Activated CD8-positive, alpha-beta memory T cell treated with anti-CD3 and anti-CD28 coated beads, Interleukin-2, amount 50 U/mL, for 24 hours (primary cell): ENCODE measurements at regions not wholly inside any gene's neighbourhood (a gene's known extent, or its start where the extent isn't known, plus 50 kb on each side); places are given as distances from the start of the nearest gene placed in this dataset.
"Not testable (repeated sequence)": the region's sequence is repeated elsewhere in the genome, so short reads cannot be mapped to it uniquely, and the experiment has no call there.

Source experiments
- DNase-seq: peaks from one replicate; pipeline ENCODE4 v3.0.0-alpha.2; 2020; ENCODE audit errors: extremely low read depth

DNA sequence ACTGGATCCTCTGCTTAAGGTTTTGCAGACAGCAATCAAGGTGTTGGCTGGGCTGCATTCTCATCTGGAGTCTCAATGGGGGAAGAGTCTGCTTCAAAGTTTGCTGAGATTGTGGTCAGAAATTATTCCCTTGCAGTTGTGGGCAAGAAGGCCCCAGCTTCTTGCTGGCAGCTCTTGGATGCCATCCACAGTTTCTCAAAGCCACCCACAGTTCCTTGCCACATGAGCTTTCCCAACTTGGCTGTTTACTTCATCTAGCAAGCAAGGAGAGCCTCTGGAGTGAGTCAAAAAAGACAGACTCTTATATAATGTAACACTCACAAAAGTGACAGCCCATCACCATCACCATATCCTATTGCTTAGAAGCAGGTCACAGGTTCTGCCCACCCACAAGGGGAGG, 62.1 kb upstream of the ABHD2 start:
- no peak for DNase-seq

DNA sequence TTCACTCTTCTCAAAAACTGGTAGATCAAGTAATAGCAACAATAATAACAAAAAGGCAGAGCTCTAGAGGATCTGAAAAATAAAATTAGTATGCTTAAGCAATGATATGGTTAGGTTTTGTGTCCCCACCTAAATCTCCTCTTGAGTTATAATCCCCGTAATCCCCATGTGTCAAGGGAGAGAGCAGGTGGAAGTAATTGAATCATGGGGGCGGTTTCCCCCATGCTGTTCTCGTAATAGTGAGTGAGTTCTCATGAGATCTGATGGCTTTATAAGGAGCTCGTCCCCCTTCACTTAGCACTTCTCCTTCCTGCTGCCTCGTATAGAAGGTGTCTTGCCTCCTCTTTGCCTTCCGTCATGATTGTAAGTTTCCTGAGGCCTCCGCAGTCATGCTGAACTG, 60.2 kb upstream of the ABHD2 start:
- no peak for DNase-seq

DNA sequence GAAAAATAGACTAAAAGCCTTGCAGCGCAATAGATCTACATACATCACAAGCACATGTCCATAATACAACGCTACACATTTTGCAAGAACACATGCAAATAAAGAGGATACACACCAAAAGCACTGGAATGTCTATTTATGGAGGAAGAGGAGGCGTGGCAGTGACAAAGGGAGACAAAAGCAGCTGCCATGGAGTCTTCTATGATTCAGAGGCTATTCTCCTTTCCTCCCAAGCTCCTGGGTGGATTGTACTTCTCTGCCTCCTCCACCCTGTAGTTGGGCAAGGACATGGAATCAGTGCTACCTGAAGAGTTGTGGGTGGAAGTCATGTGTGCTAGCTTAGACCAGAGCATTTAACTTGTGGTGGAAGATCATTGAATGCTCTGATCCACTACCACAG, 57.9 kb upstream of the ABHD2 start:
- DNase-seq = no peak

DNA sequence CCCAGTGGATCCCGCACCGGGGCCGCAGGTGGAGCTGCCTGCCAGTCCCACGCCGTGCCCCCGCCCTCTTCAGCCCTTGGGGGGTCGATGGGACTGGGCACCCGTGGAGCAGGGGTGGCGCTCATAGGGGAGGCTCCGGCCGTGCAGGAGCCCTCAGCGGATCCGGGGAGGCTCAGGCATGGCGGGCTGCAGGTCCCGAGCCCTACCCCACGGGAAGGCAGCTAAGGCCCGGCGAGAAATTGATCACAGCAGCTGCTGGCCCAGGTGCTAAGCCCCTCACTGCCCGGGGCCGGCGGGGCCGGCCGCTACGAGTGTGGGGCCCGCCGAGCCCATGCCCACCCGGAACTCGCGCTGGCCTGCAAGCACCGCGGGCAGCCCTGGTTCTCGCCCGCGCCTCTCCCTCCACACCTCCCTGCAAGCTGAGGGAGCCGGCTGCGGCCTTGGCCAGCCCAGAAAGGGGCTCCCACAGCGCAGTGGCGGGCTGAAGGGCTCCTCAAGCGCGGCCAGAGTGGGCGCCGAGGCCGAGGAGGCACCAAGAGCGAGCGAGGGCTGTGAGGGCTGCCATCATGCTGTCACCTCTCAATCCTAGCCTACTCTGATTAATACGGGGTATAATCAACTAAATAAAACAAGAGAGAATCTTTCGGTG, 56.5 kb upstream of the ABHD2 start:
- DNase-seq = not testable (repeated sequence)

DNA sequence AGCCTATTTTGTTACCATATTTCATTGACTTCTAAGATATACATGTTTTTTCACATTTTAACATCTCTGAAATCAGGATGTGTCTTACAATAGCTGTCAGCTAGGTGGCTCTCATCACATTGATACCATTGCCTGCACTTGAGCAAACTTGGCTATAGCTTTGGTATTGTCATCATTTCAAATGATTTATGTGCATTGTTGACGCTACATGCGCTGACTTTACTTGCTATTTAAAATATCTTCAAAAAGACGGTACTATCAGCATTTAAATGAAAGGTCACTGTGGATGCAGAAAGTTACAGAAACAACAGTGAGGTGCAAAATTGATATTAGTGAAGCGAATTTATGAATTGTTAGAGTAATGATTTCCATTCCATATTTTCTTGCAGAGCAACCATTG, 54.0 kb upstream of the ABHD2 start:
- no peak for DNase-seq

DNA sequence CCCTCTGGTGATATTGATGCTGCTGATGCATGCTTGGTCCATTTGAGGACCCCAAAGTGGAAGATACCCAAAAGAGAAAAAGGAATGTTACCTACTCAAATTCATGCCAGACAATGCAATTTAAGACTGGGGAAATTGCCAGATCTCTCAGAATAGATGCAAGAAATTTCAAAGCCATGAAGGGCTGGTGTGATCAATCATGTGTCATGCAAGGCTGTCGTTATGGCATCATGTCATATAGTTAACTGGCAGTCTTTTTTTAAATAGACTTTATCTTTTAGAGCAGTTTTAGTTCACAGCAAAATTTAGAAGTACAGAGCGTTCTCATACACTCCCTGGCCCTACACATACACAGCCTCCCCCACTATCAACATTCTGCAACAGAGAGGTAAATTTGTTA, 53.1 kb upstream of the ABHD2 start:
- DNase-seq = no peak

DNA sequence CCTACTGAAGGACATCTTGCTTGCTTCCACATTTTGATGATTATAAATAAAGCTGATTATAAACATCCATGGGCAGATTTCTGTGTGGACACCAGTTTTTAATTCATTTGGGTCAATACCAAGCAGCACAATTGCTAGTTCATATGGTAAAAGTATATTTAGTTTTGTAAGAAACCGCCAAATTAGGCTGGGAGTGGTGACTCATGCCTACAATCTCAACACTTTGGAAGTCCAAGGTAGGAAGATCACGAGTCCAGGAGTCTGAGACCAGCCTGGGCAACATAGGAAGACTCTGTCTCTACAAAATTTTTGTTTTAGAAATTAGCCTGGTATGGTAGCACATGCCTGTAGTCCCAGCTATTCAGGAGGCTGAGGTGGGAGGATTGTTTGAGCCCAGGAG, 52.6 kb upstream of the ABHD2 start:
- no peak for DNase-seq

DNA sequence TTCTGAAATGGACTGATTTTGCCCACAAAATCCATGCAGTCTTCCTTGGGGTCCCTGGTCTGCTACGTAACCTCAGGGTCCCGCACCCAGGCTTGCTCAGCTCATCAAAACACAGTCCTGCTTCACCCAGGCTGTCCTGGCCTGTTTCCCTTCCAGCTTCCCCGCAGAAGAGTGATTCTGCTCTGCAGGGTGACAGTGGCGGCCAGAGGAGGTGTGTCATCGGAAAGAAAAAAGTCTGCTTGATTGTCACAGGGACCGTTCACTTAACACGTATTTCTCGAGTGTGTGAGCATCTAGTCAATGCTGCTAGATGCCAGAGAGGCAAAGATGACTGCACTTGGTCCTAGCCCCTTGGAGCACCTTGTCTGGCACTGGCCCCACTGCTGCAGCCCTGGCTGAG, 50.1 kb upstream of the ABHD2 start:
- DNase-seq = no peak
